SIG-M5 (cell line): ENCODE measurements at regions not wholly inside any gene's neighbourhood (a gene's known extent, or its start where the extent isn't known, plus 50 kb on each side); places are given as distances from the start of the nearest gene placed in this dataset.
A peak's percentile ranks its signal among the peaks of the same experiment; 100 is the strongest.

Source experiments
- DNase-seq: peaks from one replicate; lab custom pipeline; 2025; lab: John Stamatoyannopoulos, UW

DNA sequence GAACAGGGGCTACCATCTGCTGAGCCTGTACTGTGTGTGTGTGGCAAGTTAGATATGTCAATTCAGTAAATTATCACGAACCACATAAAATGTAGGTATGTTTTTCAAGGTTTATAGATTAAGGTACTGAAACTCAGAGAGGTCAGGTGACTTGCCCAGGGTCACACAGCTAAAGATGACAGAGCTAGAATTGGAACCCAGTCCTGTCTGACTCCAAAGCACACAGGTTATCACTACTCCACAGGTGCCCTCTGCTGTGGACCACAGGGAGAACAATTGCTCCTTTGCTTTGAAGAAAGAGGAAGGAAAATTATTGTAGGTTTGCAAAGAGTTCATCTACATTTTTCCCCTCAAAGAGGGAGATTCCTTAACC lies 229.7 kb upstream of the AGAP1 start:
- DNase-seq: no peak

DNA sequence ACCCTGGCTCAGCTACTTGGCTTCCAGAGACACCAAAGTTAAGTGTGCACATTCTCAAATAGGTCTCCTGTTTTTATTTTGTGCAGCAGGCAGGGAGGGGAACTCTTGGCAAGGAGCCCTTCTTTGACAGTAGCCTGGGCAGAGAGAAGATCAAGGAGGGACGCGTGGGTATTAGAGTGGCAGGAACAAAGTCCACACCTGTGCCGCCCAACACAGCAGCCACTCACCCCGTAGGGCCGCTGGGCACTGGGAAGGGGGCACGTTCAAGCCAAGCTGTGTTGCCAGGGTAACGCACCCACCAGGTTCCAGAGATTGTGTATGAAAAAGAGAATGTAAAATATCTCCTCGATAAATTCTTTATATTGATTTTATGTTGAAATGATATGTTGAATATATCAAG lies 229.3 kb upstream of the AGAP1 start:
- no peak for DNase-seq

DNA sequence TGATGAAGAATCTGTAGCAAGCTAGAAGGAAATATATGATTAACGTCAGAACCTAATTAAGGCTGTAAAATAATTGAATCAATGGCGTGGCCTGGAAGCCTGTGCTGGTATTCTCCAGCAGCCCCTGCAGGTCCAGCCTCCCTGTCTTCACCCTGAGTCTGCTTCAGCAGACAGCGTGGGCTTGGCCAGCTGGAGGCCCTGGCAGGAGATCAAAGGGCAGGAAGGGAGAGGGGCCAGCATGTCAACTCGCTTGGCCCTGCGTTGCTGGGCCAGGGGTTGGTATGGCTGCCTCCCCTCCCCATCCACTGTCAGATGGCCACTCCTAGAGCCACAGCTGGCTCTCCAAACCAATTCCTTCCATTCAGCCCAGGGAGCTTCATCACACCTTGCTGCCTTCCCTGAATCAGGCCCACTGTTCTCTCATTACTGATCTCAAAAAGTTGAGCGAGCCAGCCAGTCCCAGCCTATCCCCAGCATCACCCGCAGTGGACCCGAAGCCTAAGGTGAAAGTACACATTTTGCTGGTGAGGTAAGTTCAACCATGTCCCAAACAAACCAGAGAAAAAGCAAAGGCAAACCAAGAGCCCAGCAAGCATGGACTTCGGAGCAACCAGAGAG lies 228.4 kb upstream of the AGAP1 start:
- no peak for DNase-seq

DNA sequence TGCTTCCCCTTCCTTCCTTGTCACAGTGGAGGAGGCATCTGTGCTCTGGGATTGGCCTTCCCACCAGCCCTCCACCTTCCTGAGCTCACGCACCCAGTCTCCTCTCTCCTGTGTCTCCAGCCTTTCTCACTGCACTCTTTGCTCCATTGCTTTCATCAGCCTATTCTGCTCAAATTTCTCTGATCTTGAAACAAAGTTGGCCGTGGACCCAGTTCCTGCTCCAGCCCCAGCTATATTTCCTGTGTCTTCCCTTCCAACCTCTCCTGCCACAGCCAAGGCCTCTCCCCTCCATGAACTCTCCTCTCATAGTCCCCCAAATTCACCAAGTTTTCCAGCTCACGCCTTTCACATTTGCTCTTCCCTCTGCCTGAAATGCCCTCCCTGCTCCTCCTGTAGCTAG lies 226.6 kb upstream of the AGAP1 start:
- no peak for DNase-seq

DNA sequence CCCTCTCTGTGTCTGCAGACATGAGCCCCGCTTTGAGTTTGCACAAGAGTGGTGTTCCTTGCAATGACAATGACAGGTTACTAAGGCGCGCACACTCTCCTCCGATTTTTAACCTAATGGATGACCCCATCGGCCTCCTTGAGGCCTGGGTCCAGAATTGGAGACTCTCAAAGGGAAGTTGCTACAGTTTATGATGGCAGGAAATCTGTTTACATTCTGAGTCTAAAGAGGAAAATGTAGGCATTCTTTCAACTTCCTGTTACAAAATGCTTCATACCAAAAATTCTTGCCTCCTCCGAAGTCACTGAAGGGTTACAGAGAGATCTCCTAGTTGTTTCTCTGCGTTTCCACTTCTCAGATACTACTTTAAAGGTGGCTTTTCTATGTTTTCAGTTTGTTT lies 225.3 kb upstream of the AGAP1 start:
- no peak for DNase-seq

DNA sequence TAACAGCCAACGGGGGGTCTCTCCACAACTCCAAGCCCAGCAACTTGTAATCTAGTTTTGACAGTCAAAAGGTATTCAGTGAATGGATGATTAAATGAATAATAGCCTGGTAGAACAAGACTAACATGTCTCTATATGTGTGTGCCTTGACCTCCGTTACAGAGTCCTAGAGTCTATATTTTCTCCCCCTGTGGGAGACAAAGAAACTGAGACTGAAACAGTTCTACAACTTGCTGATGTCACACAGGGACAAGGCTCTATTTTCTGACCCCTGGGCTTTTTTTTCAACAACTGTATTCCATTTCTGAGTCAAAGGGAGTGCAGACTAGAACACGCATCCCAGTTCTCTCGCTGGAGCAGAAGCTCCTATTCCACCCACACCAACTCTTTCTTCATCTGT lies 223.6 kb upstream of the AGAP1 start:
- no peak for DNase-seq

DNA sequence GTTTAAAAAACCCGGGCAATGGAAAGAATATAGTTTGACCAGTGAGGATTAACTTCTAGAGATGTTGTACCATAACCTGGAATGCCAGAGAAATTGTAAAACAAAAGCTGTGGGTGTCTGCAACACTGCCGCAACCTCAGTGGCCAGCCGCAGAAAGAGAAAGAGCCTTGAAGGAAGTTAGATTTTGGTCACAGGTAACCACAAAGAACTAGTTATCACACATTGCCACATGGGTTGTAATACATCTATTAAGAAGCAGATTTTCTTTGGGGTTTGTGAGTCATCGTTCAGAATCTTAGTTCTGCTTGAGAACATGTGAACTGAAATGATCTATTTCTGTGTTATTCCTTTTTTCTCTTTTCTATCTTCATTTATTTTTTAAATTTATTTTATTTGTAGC lies 222.9 kb upstream of the AGAP1 start:
- DNase-seq: peak; percentile 25

DNA sequence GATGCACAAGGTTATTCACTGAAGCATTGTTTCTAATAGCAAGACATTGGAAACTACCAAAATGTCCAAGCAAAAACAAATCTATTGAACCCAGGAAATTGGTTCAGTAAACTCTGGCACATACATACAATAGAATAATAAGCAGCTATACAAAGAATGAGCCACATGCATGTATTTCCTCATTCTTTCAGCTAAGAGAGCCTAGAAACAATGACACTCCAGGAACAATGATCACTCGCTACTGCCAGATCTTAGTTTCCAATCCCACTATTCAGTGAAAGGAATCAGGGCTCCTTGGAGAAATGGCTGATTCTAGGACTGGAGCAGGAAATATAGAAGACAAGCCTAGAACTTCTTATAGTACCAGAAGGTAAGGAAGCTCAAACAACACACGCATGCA lies 221.9 kb upstream of the AGAP1 start:
- no peak for DNase-seq

DNA sequence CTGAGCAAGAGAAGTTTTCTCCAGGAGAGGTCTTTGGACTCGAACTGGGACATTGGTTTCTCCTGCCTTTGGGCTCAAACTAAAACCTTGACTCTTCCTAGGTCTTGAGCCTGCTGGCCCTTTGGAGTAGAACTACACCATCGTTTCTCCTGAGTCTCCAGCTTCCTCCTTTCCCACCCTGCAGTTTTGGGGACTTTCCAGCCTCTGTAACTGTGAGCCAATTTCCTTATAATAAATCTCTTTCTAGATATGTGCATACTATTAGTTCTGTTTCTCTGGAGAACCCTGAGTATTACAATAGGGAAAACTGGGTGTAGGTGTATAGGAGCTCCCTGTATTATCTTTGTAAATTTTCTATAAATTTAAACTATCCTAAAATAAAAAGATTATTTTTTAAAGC lies 219.8 kb upstream of the AGAP1 start:
- DNase-seq: no peak

DNA sequence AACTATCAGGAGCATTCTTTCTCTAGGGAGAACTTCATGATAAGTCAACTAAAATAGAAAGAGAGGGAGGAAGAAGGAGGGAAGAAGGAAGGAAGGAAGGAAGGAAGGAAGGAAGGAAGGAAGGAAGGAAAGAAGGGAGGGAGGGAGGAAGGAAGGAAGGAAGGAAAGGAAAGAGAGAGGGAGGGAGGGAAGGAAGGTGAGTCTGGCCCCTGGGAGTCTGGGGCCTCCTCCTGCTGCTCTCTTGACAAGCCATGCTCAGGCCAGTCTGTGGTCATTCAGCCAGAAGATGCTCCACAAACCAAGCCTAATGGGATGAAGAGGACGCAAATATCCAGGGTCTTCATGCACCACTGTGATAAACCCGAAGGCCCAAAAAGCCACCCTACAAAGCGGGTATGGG lies 216.4 kb upstream of the AGAP1 start:
- DNase-seq: no peak

DNA sequence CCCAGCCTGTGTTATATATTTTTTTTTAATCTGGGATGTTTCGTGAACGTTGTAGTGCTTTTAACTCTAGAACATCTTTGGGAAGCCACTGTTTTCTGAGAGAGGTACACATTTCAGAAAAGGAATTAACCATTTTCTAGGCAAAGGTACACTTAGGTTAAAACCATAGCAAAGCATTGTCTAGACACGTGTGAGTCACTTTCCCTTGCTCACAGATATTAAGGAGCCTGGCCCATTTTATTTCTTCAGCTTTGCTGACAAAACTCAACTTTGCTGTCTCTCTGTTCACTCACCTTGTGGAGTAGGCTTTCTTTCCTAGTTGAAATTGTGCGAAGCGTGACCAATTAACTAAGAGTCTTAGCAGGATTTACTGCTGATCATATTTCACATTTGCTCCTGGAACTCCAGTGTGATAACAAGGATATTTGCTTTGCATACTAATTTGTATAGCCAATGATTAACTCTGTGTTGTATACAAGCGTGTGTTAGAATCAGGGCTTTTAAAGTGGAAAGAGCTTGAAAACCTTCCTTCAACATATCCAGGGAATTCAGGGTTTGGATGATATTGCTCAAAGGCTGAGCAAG lies 215.0 kb upstream of the AGAP1 start:
- no peak for DNase-seq

DNA sequence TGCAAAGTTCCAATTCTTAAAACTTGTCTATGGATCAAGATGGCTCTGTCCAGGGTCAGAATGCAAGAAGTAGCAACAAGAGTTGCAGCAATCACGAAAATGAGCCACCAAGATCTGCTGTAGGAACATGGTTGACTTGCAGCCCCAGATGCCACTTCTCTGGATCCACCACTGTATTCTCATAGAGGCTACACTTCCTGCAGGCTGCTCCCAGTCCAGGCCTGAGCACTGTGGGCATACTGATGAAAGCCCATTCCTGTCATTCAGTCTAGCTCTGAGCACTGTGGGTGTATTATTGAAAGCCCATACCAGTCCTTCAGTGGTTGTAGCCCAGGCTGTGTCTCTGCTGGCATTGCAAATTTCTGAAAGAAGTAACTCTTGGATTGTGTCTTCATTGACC lies 213.9 kb upstream of the AGAP1 start:
- DNase-seq: no peak

DNA sequence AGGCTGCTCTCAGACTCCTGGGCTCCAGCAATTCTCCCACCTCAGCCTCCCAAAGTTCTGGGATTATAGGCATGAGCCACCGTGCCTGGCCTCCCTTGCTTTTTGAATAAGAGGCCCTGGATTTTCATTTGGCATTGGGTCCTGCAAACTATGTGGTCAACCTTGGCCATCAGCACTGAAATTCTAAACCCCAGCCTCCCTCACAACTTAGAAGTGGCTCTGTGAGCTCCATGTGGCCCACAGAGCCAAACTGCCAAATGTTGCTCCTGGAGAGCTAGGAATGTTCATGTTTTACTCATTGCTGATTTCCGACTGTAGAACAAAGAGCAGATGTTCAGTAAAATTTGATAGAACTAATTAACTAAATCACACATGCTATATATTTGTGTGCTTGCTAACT lies 210.6 kb upstream of the AGAP1 start:
- DNase-seq: no peak

DNA sequence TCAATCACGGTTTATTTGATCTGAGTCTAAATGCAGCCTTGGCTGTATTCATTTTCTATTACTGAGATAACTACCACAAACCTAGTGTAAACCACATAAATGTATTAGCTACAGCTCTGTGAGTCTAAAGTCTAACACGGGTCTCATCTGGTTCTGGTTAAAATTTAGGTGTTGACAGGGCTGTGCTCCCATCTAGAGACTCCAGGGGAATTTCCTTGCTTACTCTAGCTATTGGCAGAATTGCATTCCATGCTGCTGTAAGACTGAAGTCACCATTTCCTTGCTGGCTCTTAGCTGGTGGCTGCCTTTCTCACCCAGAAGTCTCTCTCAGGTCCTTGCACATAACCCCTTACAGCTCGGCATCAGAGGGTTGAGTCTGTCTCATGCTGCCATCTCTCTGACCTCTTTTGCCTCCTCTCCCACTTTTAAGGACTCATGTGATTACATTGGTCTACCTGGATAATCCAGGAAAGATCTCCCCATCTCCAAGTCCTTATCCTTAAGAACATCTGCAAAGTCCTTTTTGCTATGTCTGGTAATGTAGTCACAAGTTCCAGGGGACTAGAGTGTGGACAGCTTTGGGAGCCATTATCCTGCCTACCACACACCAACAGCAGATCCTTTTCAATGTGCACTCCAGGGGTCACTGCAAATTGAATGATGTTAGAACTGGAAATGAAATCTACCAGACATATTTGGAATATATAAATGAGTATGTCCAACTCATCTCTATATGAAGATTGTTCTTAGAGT lies 207.0 kb upstream of the AGAP1 start:
- DNase-seq: no peak

DNA sequence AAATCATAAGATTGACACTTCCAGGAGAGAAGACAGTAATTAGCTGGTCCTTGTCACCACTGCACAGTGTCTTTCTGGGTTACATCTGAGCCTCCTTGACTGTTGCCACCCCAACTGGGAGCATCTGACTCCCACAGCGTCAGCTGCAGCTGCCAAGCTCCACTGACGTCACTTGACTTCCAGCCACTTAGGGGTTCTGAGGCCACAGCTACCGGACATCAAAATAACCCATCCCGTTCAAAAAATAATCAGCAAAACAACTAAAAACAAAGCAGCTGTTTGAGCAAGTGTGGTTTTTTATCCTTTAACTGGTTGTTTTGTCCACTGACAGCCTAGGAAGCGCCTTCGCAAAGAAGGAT lies 206.5 kb upstream of the AGAP1 start:
- no peak for DNase-seq

DNA sequence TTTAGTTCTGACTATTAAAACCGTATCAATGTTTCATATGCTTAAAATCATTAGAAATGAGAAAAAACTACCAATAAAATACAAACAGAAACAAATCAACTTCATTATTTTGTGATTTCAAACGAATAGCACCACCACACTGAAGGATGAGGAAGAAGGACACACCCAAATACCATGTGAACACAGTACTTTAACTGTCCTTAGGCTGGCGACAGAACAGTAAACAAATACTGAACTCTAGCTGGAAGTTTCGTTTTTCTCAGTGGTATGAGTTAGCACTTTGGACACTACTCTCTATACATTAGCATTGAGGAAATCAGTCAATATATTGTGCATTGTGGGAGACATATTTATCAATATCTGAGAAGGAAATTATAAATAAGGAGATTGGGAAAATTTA lies 202.4 kb upstream of the AGAP1 start:
- DNase-seq: no peak

DNA sequence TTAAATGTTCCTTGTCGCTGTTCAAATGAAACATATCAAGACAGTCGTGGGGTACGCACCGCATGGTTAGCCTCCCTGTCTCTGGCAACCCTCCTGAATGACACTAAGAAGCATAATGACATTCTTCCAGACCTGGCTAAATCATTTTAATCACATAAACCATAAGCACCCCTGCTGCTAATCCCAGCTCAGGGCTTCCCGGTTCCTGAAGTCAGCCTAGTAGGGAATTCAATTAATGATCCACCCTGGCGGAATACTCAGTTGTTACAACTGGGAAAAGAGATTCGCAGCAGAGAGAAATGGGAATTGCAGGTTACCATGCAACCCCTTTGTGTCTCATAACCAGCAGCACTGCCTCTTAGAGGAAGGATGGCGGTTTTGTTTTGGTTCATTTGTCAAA lies 200.8 kb upstream of the AGAP1 start:
- no peak for DNase-seq

DNA sequence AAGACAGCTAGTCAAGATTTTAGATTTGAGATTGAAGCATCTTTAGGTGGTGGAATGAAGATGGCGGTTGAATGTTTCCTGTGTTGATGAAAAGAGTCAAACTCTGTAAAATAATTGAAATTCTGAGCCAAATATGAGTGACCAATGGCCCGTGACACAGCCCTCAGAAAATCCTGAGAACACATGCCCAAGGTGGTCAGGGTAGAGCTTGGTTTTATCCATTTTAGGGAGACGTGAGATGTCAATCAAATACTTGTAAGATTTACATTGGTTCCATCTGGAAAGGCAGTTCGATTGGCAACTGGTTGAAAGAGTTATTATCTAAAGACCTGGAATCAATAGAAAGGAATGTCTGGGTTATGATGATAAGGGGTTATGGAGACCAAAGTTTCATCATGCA lies 198.0 kb upstream of the AGAP1 start:
- DNase-seq: no peak

DNA sequence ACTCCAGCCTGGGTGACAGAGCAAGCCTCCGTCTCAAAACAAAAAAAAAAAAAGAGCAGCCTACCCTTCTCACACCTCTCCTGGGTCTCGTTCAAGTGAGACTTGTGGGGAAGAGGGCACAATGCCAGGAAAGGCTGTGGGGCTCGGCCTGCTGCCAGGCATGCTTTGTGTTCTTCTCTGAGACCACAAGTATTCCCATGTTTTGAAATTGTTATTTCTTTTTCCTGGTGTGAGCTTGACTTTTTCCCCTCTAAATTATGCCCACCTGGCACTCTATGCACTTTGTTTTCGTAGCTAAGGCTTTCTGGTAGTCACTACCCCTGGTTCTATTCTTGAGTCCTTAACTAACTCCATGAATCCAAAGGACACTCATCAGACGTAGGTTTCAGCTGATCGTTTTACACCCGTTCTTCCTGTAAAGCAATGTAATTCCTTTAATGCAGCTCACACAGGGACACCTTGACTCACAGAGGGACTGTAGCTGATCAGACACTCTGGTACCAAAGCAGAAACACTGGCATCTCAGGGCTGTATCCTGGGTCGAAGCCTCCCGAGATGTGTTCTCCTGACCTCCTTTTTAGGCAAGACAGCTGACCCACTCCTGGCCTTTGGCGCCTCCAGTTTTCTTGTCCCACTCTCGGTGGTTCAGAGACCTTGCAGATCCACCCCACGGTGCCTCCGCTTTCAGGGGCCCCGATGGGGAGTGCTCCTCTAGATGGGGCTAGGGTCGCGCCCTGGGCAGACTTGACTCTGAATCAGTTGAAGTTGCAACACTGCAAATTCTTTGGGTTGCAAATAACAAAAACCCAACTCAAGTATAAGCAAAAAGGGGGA lies 193.3 kb upstream of the AGAP1 start:
- no peak for DNase-seq

DNA sequence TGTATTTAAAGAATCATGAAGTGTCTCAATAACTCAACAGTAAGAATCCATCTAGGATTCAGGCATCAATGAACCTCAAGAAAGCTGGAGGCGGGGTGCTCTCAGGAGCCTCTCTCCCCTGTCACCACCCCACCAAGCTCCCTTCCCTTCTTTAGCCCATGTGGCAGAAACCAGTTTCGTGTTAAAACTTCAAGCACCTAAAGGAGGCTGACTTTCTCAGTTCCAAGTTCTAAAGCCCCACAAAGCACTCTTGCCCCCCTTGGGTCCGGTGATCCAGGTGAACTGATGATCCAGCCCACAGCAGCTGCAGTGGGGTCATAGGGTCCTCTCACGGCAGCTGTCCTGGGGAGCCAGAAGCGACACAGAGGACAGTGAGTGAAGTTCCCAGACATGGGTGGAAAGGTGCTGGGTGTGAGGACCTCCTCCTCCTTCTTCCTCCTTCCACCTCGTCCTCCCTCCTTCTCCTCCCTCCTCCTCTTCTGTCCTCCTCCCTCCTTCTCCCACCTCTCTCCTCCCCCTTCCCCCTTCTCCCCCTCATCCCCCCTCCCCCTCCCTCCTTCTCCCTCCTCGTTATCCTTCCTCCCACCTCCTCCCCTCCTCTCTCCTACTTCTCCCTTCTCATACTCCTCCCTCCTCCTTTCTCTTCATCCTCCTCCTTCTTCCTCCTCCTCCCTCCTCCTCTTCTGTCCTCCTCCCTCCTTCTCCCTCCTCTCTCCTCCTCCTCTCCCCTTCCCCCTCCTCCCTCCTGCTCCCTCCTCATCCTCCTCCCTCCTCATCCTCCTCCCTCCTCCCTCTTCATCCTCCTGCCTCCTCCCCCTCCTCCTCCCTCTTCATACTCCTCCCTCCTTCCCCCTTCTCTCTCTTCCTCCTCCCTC lies 192.4 kb upstream of the AGAP1 start:
- DNase-seq: no peak

DNA sequence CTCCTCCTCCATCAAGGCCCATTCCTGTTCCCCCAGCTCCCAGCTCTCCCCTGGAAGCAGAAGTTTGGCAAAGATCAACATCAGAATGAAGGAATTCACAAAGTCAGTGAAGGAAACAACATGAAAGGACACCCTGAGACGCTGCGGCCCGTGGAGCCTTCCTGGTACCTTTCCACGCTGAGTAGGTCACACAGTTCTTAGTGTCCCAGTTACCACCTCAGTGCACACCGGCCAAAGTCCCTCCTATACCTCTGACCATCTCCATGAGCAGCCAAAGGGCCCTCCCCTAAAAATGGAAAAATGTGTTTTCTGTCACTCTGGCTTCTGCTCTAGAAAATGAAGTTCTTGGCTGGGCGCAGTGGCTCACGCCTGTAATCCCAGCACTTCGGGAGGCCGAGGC lies 191.6 kb upstream of the AGAP1 start:
- no peak for DNase-seq
